IPS-18a (cell line): ENCODE measurements at regions not wholly inside any gene's neighbourhood (a gene's known extent, or its start where the extent isn't known, plus 50 kb on each side); places are given as distances from the start of the nearest gene placed in this dataset.

ENCODE experiments used
- H3K27ac ChIP-seq: one replicate; pipeline ENCODE4 v1.5.1; 2013; ENCODE audit warnings: low read length
- H3K27me3 ChIP-seq: one replicate; pipeline ENCODE4 v1.6.1; 2013; ENCODE audit warnings: mild to moderate bottlenecking, low read length; ENCODE audit not compliant: control insufficient read depth, insufficient read depth
- H3K36me3 ChIP-seq: one replicate; pipeline ENCODE4 v1.6.1; 2013; ENCODE audit warnings: low read depth, low read length; ENCODE audit not compliant: control insufficient read depth
- H3K4me1 ChIP-seq: one replicate; pipeline ENCODE4 v1.6.1; 2013; ENCODE audit warnings: low read depth, low read length; ENCODE audit not compliant: control insufficient read depth
- H3K4me3 ChIP-seq: one replicate; pipeline ENCODE4 v1.5.1; 2013; ENCODE audit warnings: low read length
- H3K9ac ChIP-seq: one replicate; pipeline ENCODE4 v1.6.1; 2013; ENCODE audit warnings: mild to moderate bottlenecking, low read length, moderate library complexity
- H3K9me3 ChIP-seq: one replicate; pipeline ENCODE4 v1.6.1; 2013; ENCODE audit warnings: low read depth, low read length; ENCODE audit not compliant: control insufficient read depth

- H3K27ac ChIP-seq: no peak overlapping the region
- peaks cover 3% of the 10 kb centered on the region for H3K4me1 ChIP-seq
- no peaks in the 10 kb centered on the region for H3K9me3 ChIP-seq
- H3K4me3 ChIP-seq: no peak overlapping the region
- no peak overlapping the region for H3K9ac ChIP-seq
- H3K36me3 ChIP-seq: no peaks in the 10 kb centered on the region
- H3K27me3 ChIP-seq: no peaks in the 10 kb centered on the region
Measured at GRCh38 chr19:28210886-28211285, 1002.1 kb downstream of the UQCRFS1 start.

- H3K9me3 ChIP-seq: no peaks in the 10 kb centered on the region
- no peak overlapping the region for H3K4me3 ChIP-seq
- H3K27ac ChIP-seq: no peak overlapping the region
- H3K9ac ChIP-seq: no peak overlapping the region
- H3K27me3 ChIP-seq: no peaks in the 10 kb centered on the region
- no peaks in the 10 kb centered on the region for H3K36me3 ChIP-seq
- H3K4me1 ChIP-seq: peaks cover 3% of the 10 kb centered on the region
Measured at GRCh38 chr19:28208745-28209144, 1004.2 kb downstream of the UQCRFS1 start.

GRCh38 chr19:28207244-28207643, 1005.7 kb downstream of the UQCRFS1 start:
- Histone ChIP-seq H3K4me3 (no peak overlapping the region), H3K36me3 (no peaks in the 10 kb centered on the region), H3K4me1 (peaks cover 3% of the 10 kb centered on the region), H3K27me3 (no peaks in the 10 kb centered on the region), H3K9me3 (no peaks in the 10 kb centered on the region), H3K9ac (no peak overlapping the region), H3K27ac (no peak overlapping the region)

- Histone ChIP-seq H3K36me3 (no peaks in the 10 kb centered on the region), H3K4me1 (no peaks in the 10 kb centered on the region), H3K27ac (no peak overlapping the region), H3K9me3 (no peaks in the 10 kb centered on the region), H3K27me3 (no peaks in the 10 kb centered on the region), H3K9ac (no peak overlapping the region), H3K4me3 (no peak overlapping the region)
Measured at GRCh38 chr19:28201462-28201943, 1011.4 kb downstream of the UQCRFS1 start.

GRCh38 chr19:28199323-28199722, 1013.6 kb downstream of the UQCRFS1 start:
- Histone ChIP-seq H3K9me3 (no peaks in the 10 kb centered on the region), H3K36me3 (no peaks in the 10 kb centered on the region), H3K27me3 (no peaks in the 10 kb centered on the region), H3K27ac (no peak overlapping the region), H3K9ac (no peak overlapping the region), H3K4me1 (no peaks in the 10 kb centered on the region), H3K4me3 (no peak overlapping the region)

GRCh38 chr19:28196961-28197360, 1016.0 kb downstream of the UQCRFS1 start:
- Histone ChIP-seq H3K4me3 (no peak overlapping the region), H3K27me3 (no peaks in the 10 kb centered on the region), H3K27ac (no peak overlapping the region), H3K9ac (no peak overlapping the region), H3K4me1 (no peaks in the 10 kb centered on the region), H3K36me3 (no peaks in the 10 kb centered on the region), H3K9me3 (no peaks in the 10 kb centered on the region)

GRCh38 chr19:28196101-28196500, 1016.9 kb downstream of the UQCRFS1 start:
- no peaks in the 10 kb centered on the region for H3K9me3 ChIP-seq
- H3K4me1 ChIP-seq: no peaks in the 10 kb centered on the region
- H3K36me3 ChIP-seq: no peaks in the 10 kb centered on the region
- H3K9ac ChIP-seq: no peak overlapping the region
- H3K27me3 ChIP-seq: no peaks in the 10 kb centered on the region
- no peak overlapping the region for H3K27ac ChIP-seq
- H3K4me3 ChIP-seq: no peak overlapping the region

- no peak overlapping the region for H3K4me3 ChIP-seq
- no peaks in the 10 kb centered on the region for H3K9me3 ChIP-seq
- H3K36me3 ChIP-seq: no peaks in the 10 kb centered on the region
- no peaks in the 10 kb centered on the region for H3K27me3 ChIP-seq
- peaks cover 11% of the 10 kb centered on the region for H3K4me1 ChIP-seq
- H3K9ac ChIP-seq: no peak overlapping the region
- no peak overlapping the region for H3K27ac ChIP-seq
Measured at GRCh38 chr19:28185646-28186045, 1027.3 kb downstream of the UQCRFS1 start.

- Histone ChIP-seq H3K4me1 (peaks cover 11% of the 10 kb centered on the region), H3K27me3 (no peaks in the 10 kb centered on the region), H3K9me3 (no peaks in the 10 kb centered on the region), H3K27ac (no peak overlapping the region), H3K36me3 (no peaks in the 10 kb centered on the region), H3K4me3 (no peak overlapping the region), H3K9ac (no peak overlapping the region)
Measured at GRCh38 chr19:28184997-28185396, 1028.0 kb downstream of the UQCRFS1 start.

- H3K27me3 ChIP-seq: no peaks in the 10 kb centered on the region
- peaks cover 3% of the 10 kb centered on the region for H3K4me1 ChIP-seq
- H3K36me3 ChIP-seq: no peaks in the 10 kb centered on the region
- H3K9ac ChIP-seq: no peak overlapping the region
- H3K27ac ChIP-seq: no peak overlapping the region
- no peak overlapping the region for H3K4me3 ChIP-seq
- peaks cover 19% of the 10 kb centered on the region for H3K9me3 ChIP-seq
Measured at GRCh38 chr19:28176193-28176592, 1036.8 kb downstream of the UQCRFS1 start.

GRCh38 chr19:28171983-28172382, 1041.0 kb downstream of the UQCRFS1 start:
- H3K4me3 ChIP-seq: no peak overlapping the region
- H3K27me3 ChIP-seq: no peaks in the 10 kb centered on the region
- peaks cover 12% of the 10 kb centered on the region for H3K9me3 ChIP-seq
- H3K4me1 ChIP-seq: peaks cover 37% of the 10 kb centered on the region
- no peak overlapping the region for H3K27ac ChIP-seq
- no peak overlapping the region for H3K9ac ChIP-seq
- no peaks in the 10 kb centered on the region for H3K36me3 ChIP-seq

GRCh38 chr19:28170066-28170465, 1042.9 kb downstream of the UQCRFS1 start:
- no peaks in the 10 kb centered on the region for H3K36me3 ChIP-seq
- no peaks in the 10 kb centered on the region for H3K27me3 ChIP-seq

More at GRCh38 chr19:28170066-28170465, 1042.9 kb downstream of the UQCRFS1 start:
- H3K27ac ChIP-seq: peak overlapping the region; percentile 15
- no peak overlapping the region for H3K4me3 ChIP-seq
- no peaks in the 10 kb centered on the region for H3K9me3 ChIP-seq
- peaks cover 41% of the 10 kb centered on the region for H3K4me1 ChIP-seq
- no peak overlapping the region for H3K9ac ChIP-seq
